Stimulated activated CD4-positive, alpha-beta T cell treated with anti-CD3 and anti-CD28 coated beads, Interleukin-2, amount 100 ng/mL, for 48 hours (primary cell): ENCODE measurements at regions not wholly inside any gene's neighbourhood (a gene's known extent, or its start where the extent isn't known, plus 50 kb on each side); places are given as distances from the start of the nearest gene placed in this dataset.

Experiments
- DNase-seq, 2 donors: peaks; one replicate each; pipeline ENCODE4 v3.0.0-alpha.2; 2020

- DNase-seq = no peak
Observed at GRCh38 chr9:70478963-70479641, 64.6 kb upstream of the KLF9 start.

- no peak for DNase-seq
Observed at GRCh38 chr9:70477907-70478480, 63.5 kb upstream of the KLF9 start.

GRCh38 chr9:70477146-70477745 lies 62.8 kb upstream of the KLF9 start:
- DNase-seq = no peak

GRCh38 chr9:70475211-70475610 lies 60.8 kb upstream of the KLF9 start:
- DNase-seq = no peak

- DNase-seq = no peak
Observed at GRCh38 chr9:70474413-70474812, 60.0 kb upstream of the KLF9 start.

GRCh38 chr9:70472268-70473249 lies 58.1 kb upstream of the KLF9 start:
- no peak for DNase-seq

GRCh38 chr9:70470050-70471015 lies 55.9 kb upstream of the KLF9 start:
- DNase-seq = no peak

- no peak for DNase-seq
Observed at GRCh38 chr9:70468291-70468690, 53.8 kb upstream of the KLF9 start.

GRCh38 chr9:70466976-70467561 lies 52.6 kb upstream of the KLF9 start:
- peak; percentile 20 to 36 for DNase-seq

- DNase-seq = no peak
Observed at GRCh38 chr9:70465904-70466303, 51.4 kb upstream of the KLF9 start.

- DNase-seq = no peak
Observed at GRCh38 chr9:70465398-70465797, 50.9 kb upstream of the KLF9 start.
